GM18519 (cell line): ENCODE measurements at regions not wholly inside any gene's neighbourhood (a gene's known extent, or its start where the extent isn't known, plus 50 kb on each side); places are given as distances from the start of the nearest gene placed in this dataset.

Source experiments
- ATAC-seq: cut with Tn5 transposase; IDR thresholded peaks from one replicate; pipeline ENCODE4 v1.9.1; 2021; ENCODE audit warnings: mild to moderate bottlenecking, moderate library complexity; ENCODE audit not compliant: unreplicated experiment, low FRiP score

- ATAC-seq, result no peak
These were observed 230.0 kb upstream of the LNX1 start for GRCh38 chr4:53821179-53821851.

GRCh38 chr4:53818104-53818503 is 226.8 kb upstream of the LNX1 start:
- no peak for ATAC-seq

GRCh38 chr4:53816561-53816960 is 225.3 kb upstream of the LNX1 start:
- ATAC-seq, result no peak

- no peak for ATAC-seq
These were observed 224.0 kb upstream of the LNX1 start for GRCh38 chr4:53815281-53815680.

- ATAC-seq, result no peak
These were observed 222.7 kb upstream of the LNX1 start for GRCh38 chr4:53813998-53814397.

DNA sequence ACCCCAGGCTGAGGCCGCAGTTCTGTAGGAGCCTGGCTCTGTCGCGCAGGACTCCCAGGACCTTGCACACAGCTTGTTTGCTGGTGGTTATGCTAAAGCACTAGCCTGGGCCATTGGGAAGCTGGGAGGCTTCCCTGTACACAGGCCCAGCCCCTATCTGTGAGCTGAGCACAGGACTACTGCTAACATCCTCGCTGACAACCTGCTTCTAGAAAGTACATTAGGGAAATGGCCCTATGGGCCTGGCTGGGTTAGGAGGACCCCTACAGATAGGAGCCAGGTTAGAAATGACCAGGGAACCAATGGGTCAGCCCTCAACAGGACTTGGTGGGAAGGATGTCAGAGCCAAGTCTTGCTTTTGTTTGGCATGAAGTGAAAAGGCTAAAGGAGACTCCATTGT is 219.4 kb upstream of the LNX1 start:
- ATAC-seq, result no peak

DNA sequence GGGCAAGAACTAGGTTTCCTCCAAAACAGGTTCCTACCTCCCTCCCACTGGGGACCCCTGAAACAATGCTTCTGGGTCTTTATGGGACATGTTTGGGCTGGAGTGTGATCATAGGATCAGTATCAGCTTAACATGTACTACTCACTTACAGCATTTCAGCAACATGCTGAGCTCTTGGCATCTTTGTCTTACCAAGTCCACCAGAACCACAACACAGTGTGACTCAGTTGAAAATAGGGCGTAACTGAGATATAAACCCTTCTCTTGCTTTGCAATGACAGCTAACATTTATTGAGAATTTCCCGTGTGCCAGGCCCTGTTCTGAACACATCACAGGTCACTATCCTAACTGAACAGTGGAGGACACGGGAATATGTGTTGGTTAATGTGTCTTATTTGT is 218.5 kb upstream of the LNX1 start:
- ATAC-seq, result no peak

GRCh38 chr4:53805291-53805690 is 214.0 kb upstream of the LNX1 start:
- ATAC-seq, result no peak

DNA sequence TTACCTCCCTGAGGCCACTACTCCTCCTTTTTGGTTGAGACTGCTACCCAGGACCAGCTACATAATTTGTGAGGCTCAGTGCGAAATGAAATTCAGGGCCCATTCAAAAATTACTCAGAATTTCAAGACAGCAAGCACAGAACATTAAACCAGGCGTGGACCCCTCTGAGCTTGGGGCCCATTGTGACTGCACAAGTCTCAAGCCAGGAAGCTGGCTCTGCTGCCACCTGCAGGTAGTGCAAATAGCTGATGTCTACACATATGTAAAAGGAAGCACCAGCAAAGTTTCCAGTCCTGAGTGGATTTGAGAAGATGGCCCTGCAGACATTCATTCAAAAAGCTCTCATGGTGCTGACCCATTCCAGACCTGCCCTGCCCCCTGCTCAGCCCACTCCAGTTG is 213.4 kb upstream of the LNX1 start:
- ATAC-seq, result no peak

- no peak for ATAC-seq
These were observed 211.2 kb upstream of the LNX1 start for GRCh38 chr4:53802500-53802899.

- ATAC-seq, result no peak
These were observed 210.1 kb upstream of the LNX1 start for GRCh38 chr4:53801373-53801772.

DNA sequence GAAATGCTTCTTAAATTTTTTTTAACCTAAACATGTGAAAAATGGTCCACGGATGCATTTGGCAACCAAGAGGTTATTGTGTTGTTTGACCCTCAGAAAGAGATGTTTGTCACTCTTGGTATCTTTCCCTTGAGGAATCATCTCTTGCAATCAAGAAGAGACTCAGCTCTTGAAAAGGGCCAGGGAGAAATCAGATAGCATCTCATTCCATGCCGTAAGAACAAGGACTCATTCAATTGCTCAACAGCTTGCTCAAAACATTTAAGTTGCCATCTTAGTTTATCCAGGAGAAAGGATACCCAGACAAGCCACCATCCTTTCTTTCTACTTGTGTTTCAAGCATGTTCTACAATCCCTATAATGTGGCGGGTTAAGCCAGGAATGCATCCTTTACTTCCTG is 209.5 kb upstream of the LNX1 start:
- no peak for ATAC-seq

DNA sequence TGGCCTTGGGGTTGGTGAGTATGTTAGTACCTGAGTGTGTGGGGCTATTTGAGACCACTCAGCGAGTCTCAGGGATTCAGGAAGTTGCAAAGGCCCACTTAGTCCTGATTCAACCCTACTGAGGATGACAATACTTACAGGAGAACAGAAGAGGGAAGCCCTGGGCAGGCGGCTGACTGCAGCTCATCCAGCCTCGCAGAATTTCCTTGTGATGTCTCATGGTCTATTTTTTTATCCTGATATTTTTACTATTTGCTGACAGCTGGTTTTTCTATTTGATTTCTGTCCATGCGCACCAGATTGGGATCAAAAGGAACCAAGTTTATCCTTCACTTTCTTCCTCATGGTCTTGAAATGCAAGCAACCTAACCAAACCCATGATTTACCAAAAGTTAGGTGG is 201.8 kb upstream of the LNX1 start:
- ATAC-seq, result no peak

- no peak for ATAC-seq
These were observed 199.0 kb upstream of the LNX1 start for GRCh38 chr4:53790286-53790685.

DNA sequence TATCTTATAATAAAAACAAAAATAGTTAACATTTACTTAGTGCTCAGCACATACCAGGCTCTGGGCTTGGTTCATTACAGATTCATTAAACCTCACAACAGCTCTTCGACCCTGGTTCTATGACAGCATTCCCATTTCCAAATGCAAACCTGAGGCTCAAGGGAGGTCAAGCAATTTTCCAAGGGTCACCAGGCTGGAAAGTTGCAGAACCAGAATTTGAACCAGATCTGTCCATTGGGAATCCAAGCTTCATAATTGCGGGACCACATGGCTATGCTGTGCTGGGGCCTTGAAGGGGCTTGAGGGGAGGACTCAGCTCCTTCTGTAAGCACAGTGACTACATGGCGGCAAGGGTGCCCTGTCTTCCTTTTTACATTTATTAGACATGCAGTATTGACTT is 197.3 kb upstream of the LNX1 start:
- ATAC-seq, result no peak

DNA sequence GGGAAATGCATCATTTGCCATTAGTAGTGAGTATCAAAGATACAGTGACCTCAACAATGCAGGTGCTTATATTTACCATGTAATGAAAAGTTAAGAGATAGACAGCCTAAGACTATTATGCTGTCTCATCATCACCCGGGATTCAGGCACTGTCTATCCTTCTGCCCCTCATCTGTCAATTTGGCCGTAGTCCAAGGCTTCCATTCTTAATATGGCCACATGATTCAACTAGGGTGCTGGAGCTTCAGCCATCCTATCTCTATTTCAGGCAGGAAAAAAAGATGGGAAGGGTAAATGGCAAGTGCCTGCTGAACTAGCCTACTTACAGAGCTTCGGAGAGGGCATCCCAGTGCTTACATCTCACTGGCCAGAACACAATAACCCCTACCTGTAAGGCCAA is 196.7 kb upstream of the LNX1 start:
- no peak for ATAC-seq

DNA sequence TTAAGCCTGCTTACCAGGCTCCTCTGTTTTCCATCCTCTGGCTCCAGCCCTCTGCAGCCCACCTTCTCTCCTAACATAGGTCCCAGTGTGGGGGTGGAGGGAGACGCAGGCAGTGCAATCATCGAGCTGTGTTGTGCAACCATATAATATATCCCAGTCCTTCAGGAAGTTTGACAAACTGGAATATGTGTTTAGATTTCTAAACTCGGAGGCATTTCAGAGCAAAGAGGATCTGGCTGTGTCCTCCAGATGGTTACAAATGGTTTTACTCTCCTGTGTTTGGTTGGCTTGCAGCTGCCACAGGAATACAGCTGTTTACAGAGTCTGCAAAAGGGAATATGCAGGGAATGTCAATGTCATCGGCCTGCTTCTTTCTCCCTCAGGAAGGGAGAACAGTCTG is 195.3 kb upstream of the LNX1 start:
- ATAC-seq, result no peak

- ATAC-seq, result no peak
These were observed 194.7 kb upstream of the LNX1 start for GRCh38 chr4:53785996-53786395.

DNA sequence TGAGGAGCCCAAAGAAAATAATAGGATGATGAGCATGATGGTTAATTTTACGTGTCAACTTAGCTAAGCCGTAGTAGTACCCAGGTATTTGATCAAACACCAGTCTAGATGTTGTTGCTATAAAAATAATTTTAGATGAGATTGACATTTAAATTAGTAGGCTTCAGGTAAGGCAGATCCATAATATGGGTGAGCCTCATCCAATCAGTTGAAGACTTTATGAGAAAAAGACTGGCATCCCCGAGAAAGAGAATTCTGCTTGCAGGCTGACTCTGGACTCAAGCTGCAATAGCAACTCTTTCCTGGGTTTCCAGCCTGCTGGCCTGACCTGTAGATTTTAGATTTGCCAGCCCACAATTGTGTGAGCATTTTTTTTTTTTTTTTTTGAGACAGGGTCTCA is 192.8 kb upstream of the LNX1 start:
- no peak for ATAC-seq

DNA sequence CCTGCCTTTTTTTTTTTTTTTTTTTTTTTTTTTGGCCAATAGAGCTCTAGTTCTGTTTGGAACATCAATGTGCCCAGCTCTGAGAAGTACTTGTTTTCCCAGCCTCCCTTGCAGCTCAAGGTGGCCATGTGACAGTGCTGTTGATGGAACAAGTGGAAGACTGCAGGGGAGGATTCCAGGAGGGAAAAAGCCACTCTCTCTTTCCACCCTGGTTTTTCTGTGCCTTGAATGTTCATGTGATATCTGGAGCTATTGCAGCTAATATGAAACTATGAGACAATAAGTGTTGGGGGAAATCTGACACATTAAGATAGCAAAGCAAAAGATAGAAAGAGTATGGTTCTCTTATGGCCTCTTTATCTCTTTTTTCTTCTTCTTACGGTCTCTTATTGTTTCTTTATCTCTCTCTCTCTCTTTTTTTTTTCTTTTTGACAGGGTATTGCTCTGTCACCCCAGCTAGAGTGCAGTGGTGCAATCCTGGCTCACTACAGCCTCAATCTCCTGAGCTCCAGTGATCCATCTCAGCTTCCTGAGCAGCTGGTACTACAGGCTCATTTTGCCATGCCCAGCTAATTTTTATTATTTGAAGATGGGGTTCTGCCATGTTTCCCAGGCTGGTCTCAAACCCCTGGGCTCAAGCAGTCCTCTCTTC is 192.0 kb upstream of the LNX1 start:
- no peak for ATAC-seq

GRCh38 chr4:53782458-53782845 is 191.2 kb upstream of the LNX1 start:
- ATAC-seq, result no peak

GRCh38 chr4:53781629-53782457 is 190.6 kb upstream of the LNX1 start:
- ATAC-seq, result no peak
